Gastroesophageal sphincter (tissue), 4 donors: ENCODE measurements at regions not wholly inside any gene's neighbourhood (a gene's known extent, or its start where the extent isn't known, plus 50 kb on each side); places are given as distances from the start of the nearest gene placed in this dataset.
A peak's percentile ranks its signal among the peaks of the same experiment; 100 is the strongest.

Source experiments
- ATAC-seq: fragments of 150-250 bp; one replicate; pipeline ENCODE4 v1.9.1; 2016; ENCODE audit warnings: mild to moderate bottlenecking, moderate library complexity
- H3K27ac ChIP-seq, 4 donors: fragments of 200-600 bp; sonication (generic) in 3 of 4; 1 replicate in 3 of 4; 2 replicates in 1 of 4; pipeline ENCODE4 v1.5.1; 2016 to 2019
- H3K27me3 ChIP-seq: fragments of 200-600 bp; sonication (generic); one replicate; pipeline ENCODE4 v1.5.1; 2019
- H3K36me3 ChIP-seq, 2 donors: fragments of 200-600 bp; sonication (generic); one replicate each; pipeline ENCODE4 v1.5.1; 2019; ENCODE audit warnings: control low read depth in 1 of 2
- H3K4me1 ChIP-seq, 3 donors: fragments of 200-600 bp; sonication (generic); 1 replicate in 2 of 3; 2 replicates in 1 of 3; pipeline ENCODE4 v1.5.1; 2016 to 2019; ENCODE audit warnings: control low read depth in 2 of 3
- H3K4me3 ChIP-seq, 2 donors: fragments of 200-600 bp; sonication (generic); one replicate each; pipeline ENCODE4 v1.5.1; 2019; ENCODE audit warnings: mild to moderate bottlenecking in 1 of 2, moderate library complexity in 1 of 2
- H3K9me3 ChIP-seq, 3 donors: fragments of 200-600 bp; sonication (generic); one replicate each; pipeline ENCODE4 v1.5.1; 2017 to 2019; ENCODE audit warnings: control low read depth in 2 of 3
- EP300 ChIP-seq: sonication (generic); formaldehyde crosslinking; IDR thresholded peaks from one replicate; pipeline ENCODE4 v1.6.1; 2017; ENCODE audit warnings: antibody characterized with exemption, mild to moderate bottlenecking
- POLR2A ChIP-seq, 2 donors: fragments of 450-650 bp; IDR thresholded peaks; one replicate each; pipeline ENCODE4 v1.6.1; 2017; ENCODE audit warnings: antibody characterized with exemption in 2 of 2, mild to moderate bottlenecking in 2 of 2, moderate library complexity in 1 of 2
- POLR2AphosphoS5 ChIP-seq: sonication (generic); formaldehyde crosslinking; IDR thresholded peaks from one replicate; pipeline ENCODE4 v1.6.1; 2017; ENCODE audit warnings: antibody characterized with exemption
- WGBS, 2 donors: methylation state at CpG; one replicate each; pipeline ENCODE4 v1.1.5; 2018; ENCODE audit warnings: low coverage in 1 of 2; 5-methylcytosine and 5-hydroxymethylcytosine counted together
- TF ChIP-seq, protein P1 (sequence below), 4 experiments: fragments of 200-600 bp in 2 of 4; fragments of 450-650 bp in 2 of 4; sonication (generic) in 1 of 4; IDR thresholded peaks; one replicate each; pipeline ENCODE4 v1.5.1; 2017 to 2019; ENCODE audit warnings: antibody characterized with exemption in 4 of 4, mild to moderate bottlenecking in 2 of 4, moderate library complexity in 2 of 4

DNA sequence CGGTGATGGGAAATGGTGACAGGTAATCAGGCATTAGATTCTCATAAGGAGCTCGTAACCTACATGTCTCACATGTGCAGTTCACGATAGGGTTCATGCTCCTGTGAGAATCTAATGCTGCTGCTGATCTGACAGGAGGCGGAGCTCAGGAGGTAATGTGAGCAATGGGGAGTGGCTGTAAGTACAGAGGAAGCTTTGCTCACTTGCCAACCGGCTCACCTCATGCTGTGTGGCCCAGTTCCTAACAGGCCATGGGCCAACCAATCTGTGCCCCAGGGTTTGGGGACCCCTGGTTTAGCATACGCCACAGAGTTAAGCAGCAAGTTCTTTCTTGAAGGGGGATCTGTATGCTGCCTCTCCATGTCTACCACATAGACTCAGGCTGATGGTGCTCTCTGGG is 133.1 kb downstream of the IQUB start:
- TF ChIP-seq POLR2AphosphoS5 (no peak), POLR2A (IDR thresholded peaks at IDR 0.05) (no peak), EP300 (no peak)
- TF ChIP-seq, protein P1, sequence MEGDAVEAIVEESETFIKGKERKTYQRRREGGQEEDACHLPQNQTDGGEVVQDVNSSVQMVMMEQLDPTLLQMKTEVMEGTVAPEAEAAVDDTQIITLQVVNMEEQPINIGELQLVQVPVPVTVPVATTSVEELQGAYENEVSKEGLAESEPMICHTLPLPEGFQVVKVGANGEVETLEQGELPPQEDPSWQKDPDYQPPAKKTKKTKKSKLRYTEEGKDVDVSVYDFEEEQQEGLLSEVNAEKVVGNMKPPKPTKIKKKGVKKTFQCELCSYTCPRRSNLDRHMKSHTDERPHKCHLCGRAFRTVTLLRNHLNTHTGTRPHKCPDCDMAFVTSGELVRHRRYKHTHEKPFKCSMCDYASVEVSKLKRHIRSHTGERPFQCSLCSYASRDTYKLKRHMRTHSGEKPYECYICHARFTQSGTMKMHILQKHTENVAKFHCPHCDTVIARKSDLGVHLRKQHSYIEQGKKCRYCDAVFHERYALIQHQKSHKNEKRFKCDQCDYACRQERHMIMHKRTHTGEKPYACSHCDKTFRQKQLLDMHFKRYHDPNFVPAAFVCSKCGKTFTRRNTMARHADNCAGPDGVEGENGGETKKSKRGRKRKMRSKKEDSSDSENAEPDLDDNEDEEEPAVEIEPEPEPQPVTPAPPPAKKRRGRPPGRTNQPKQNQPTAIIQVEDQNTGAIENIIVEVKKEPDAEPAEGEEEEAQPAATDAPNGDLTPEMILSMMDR (IDR thresholded peaks at IDR 0.05): no peak
- ATAC-seq: no peak
- H3K27ac ChIP-seq: peak overlapping the region in 1 of 4 donors; percentile 70
- H3K9me3 ChIP-seq: no peaks in the 10 kb centered on the region
- no peaks in the 10 kb centered on the region for H3K36me3 ChIP-seq
- H3K4me1 ChIP-seq: peaks cover 7 to 26% (median 15%) of the 10 kb centered on the region in 3 donors
- WGBS, 2 donors: 84 to 91% methylated on average over 4 to 6 of the region's 6 CpGs
- no peaks in the 10 kb centered on the region for H3K27me3 ChIP-seq
- H3K4me3 ChIP-seq: no peak overlapping the region

DNA sequence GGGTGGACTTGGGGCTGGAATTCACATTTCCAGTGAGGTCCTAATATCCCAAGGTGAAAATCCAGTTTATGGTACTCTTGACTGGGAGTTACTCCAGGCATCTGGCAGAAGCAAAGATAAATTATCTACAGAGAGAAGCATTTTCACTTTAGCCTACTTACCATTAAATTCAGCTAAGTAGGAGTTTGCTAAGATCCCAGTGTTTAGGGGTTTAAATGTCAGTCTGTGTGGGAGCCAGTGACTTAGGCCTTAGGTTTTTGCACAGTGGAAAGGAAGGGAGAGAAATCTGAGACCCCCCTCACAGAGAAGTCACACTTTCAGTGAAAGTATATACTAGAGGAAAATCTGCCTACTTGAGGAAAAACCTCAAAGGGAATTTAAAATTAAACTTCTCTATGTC is 134.2 kb downstream of the IQUB start:
- Histone ChIP-seq H3K27me3 (no peaks in the 10 kb centered on the region), H3K36me3 (no peaks in the 10 kb centered on the region), H3K27ac (peak overlapping the region; percentile 44 to 70 (median 48)), H3K4me1 (peaks cover 7 to 26% (median 15%) of the 10 kb centered on the region in 3 donors), H3K4me3 (no peak overlapping the region), H3K9me3 (no peaks in the 10 kb centered on the region)
- no peak for TF ChIP-seq POLR2AphosphoS5
- no peak for ATAC-seq

DNA sequence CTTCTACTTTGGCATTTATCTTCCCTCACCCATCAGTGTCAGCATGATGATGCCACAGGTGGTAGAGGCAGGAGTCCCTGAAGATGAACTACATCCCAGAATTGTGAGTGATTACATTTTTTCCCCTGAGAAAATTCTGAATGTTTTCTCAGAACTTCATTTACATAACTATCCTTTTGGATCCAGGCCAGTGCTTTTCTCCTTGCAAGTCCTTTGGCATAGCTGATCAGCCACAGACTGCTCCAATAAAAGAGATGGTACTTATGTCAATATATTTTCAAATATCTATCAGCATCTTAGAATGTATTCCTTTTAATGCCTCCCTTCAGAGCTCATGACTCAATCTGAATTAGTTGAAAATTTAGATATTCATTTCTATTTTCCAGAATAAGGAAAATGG is 135.5 kb downstream of the IQUB start:
- H3K36me3 ChIP-seq: no peaks in the 10 kb centered on the region
- H3K27ac ChIP-seq: peak overlapping the region in 3 of 4 donors; percentile 34 to 70 (median 45)
- TF ChIP-seq POLR2AphosphoS5 (no peak), POLR2A (IDR thresholded peaks at IDR 0.05) (no peak), EP300 (no peak)
- TF ChIP-seq, protein P1 (IDR thresholded peaks at IDR 0.05): no peak
- no peak for ATAC-seq
- no peaks in the 10 kb centered on the region for H3K9me3 ChIP-seq
- no peak overlapping the region for H3K4me3 ChIP-seq
- peaks cover 7 to 26% (median 15%) of the 10 kb centered on the region in 3 donors for H3K4me1 ChIP-seq
- no peaks in the 10 kb centered on the region for H3K27me3 ChIP-seq

DNA sequence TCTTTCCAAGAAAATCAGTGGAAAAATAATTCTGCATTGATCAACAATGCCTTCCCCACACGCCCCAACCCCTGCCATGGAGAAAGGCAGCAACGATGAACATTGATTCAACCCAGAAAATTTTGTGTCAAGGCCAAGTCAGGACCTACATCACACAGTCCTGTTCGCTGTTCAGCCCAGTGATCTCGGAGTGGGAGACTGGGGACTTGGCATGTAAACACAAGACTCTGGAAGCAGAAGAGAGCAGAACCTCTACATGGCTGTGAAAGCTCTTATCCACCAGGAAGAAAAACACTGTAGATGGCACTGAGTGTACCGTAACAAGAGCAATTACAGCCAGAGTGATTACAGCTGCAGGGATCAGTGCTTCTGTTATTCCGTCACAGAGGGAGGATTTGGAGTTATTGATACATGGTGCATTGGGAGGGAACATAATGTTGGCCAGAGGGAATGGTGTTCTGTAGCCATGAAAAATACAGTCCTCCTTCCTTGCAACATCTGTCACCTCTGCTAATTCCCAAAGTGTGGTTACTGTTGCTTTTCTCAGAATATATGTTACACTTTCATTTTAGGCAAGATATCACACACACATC is 136.6 kb downstream of the IQUB start:
- WGBS, 2 donors: 73 to 83% methylated on average over 5 to 6 of the region's 6 CpGs
- Histone ChIP-seq H3K9me3 (no peaks in the 10 kb centered on the region), H3K4me1 (peaks cover 7 to 26% (median 15%) of the 10 kb centered on the region in 3 donors), H3K27ac (peak overlapping the region in 1 of 4 donors; percentile 70), H3K27me3 (no peaks in the 10 kb centered on the region), H3K4me3 (no peak overlapping the region), H3K36me3 (no peaks in the 10 kb centered on the region)
- no peak for ATAC-seq
- TF ChIP-seq POLR2A (IDR thresholded peaks at IDR 0.05) (no peak), EP300 (no peak), POLR2AphosphoS5 (no peak)

DNA sequence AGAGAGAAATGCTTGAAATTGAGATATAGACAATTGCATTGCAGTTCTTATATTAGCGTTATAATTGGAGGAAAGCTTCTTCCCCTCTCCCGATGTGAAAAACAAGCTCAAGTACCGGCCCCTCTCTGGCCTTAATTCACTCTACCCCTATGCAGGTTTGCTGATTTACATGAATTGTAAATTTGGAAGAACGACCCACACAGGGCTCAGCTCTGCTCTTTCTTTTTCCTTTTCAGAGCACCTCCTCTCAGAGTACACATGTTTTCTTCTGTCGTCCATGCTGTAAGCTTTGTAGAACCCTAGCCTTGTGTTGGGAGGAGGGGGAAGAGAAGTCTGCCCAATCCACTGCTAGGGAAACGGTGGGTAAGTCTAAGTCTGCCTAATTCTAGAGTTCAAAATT is 140.8 kb downstream of the IQUB start:
- H3K4me3 ChIP-seq: no peak overlapping the region
- ATAC-seq: no peak
- no peak overlapping the region for H3K27ac ChIP-seq
- WGBS, 2 donors: 63 to 71% methylated on average over 4 to 5 of the region's 6 CpGs
- no peaks in the 10 kb centered on the region for H3K9me3 ChIP-seq
- H3K36me3 ChIP-seq: no peaks in the 10 kb centered on the region
- peaks cover 0 to 10% (median 7%) of the 10 kb centered on the region in 3 donors for H3K4me1 ChIP-seq
- no peaks in the 10 kb centered on the region for H3K27me3 ChIP-seq
- TF ChIP-seq POLR2A (IDR thresholded peaks at IDR 0.05) (no peak), POLR2AphosphoS5 (no peak), EP300 (no peak)
- TF ChIP-seq, protein P1 (IDR thresholded peaks at IDR 0.05): no peak

DNA sequence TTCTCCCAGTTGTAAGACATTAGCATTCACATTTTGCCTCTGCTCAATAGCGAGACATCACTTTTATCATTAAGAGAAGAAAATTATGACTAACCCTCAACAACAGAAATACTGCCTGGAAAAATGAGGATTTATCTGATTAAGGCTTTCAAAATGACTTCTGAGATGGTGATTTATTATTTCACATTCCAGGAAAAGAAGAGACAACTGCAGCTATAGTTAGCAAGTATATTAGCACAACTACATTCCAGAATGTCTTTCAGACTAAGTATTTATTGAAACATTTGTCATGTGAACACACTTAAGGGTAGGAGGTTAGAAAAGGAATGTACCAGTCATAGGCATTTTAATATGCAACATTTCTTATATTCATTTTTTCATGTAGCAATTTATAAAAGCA is 162.0 kb downstream of the IQUB start:
- Histone ChIP-seq H3K27me3 (no peaks in the 10 kb centered on the region), H3K36me3 (no peaks in the 10 kb centered on the region), H3K27ac (peak overlapping the region in 3 of 4 donors; percentile 53 to 67 (median 62)), H3K9me3 (no peaks in the 10 kb centered on the region), H3K4me3 (no peak overlapping the region), H3K4me1 (peaks cover 0 to 6% (median 6%) of the 10 kb centered on the region in 3 donors)
- 25 to 52% methylated on average over 1 of the region's 1 CpG for whole genome bisulfite sequencing, 2 donors
- TF ChIP-seq, protein P1 (IDR thresholded peaks at IDR 0.05): no peak
- no peak for TF ChIP-seq POLR2A (IDR thresholded peaks at IDR 0.05)
- TF ChIP-seq EP300: no peak
- no peak for TF ChIP-seq POLR2AphosphoS5
- no peak for ATAC-seq
